H9 (cell line): ENCODE measurements at regions not wholly inside any gene's neighbourhood (a gene's known extent, or its start where the extent isn't known, plus 50 kb on each side); places are given as distances from the start of the nearest gene placed in this dataset.

Experiments used
- DNase-seq: peaks from one replicate; pipeline ENCODE4 v3.0.0-alpha.2; 2017
- H2AFZ ChIP-seq: one replicate; pipeline ENCODE4 v1.6.1; 2013; ENCODE audit warnings: mild to moderate bottlenecking, low read length, control low read depth, moderate library complexity
- H2AK5ac ChIP-seq: 2 replicates; pipeline ENCODE4 v1.6.1; 2013; ENCODE audit warnings: low read length, control low read depth, mixed read lengths; ENCODE audit not compliant: insufficient read length
- H2BK120ac ChIP-seq: one replicate; pipeline ENCODE4 v1.6.1; 2013; ENCODE audit warnings: low read depth, mild to moderate bottlenecking, low read length, control low read depth, inconsistent platforms; ENCODE audit not compliant: poor library complexity, severe bottlenecking
- H2BK12ac ChIP-seq: 2 replicates; pipeline ENCODE4 v1.6.1; 2013; ENCODE audit warnings: low read length, control low read depth, mixed read lengths, low read depth; ENCODE audit not compliant: insufficient read length
- H2BK15ac ChIP-seq: 2 replicates; pipeline ENCODE4 v1.6.1; 2013; ENCODE audit warnings: low read depth, low read length, control low read depth
- H2BK20ac ChIP-seq: one replicate; pipeline ENCODE4 v1.6.1; 2013; ENCODE audit warnings: low read depth, mild to moderate bottlenecking, low read length, control low read depth, inconsistent platforms; ENCODE audit not compliant: poor library complexity, severe bottlenecking
- H2BK5ac ChIP-seq: 2 replicates; pipeline ENCODE4 v1.6.1; 2013; ENCODE audit warnings: low read length, control low read depth, mixed read lengths; ENCODE audit not compliant: insufficient read length
- H3K14ac ChIP-seq: 2 replicates; pipeline ENCODE4 v1.6.1; 2013; ENCODE audit warnings: low read length, control low read depth; ENCODE audit not compliant: insufficient read depth
- H3K18ac ChIP-seq: 2 replicates; pipeline ENCODE4 v1.6.1; 2013; ENCODE audit warnings: low read depth, mild to moderate bottlenecking, mixed read lengths, low read length, control low read depth; ENCODE audit not compliant: insufficient read length
- H3K23ac ChIP-seq: 2 replicates; pipeline ENCODE4 v1.6.1; 2013; ENCODE audit warnings: low read length, control low read depth, mixed read lengths, low read depth; ENCODE audit not compliant: insufficient read length
- H3K23me2 ChIP-seq: 2 replicates; pipeline ENCODE4 v1.6.1; 2013; ENCODE audit warnings: low read depth, mild to moderate bottlenecking, mixed read lengths, low read length, control low read depth; ENCODE audit not compliant: insufficient read length, poor library complexity, severe bottlenecking
- H3K27ac ChIP-seq: 2 replicates; pipeline ENCODE4 v1.5.1; 2013; ENCODE audit warnings: low read length, control low read depth, mixed read lengths, low read depth; ENCODE audit not compliant: insufficient read length
- H3K27me3 ChIP-seq: 2 replicates; pipeline ENCODE4 v1.6.1; 2013; ENCODE audit warnings: low read length, control low read depth, inconsistent platforms; ENCODE audit not compliant: insufficient read depth
- H3K4ac ChIP-seq: 2 replicates; pipeline ENCODE4 v1.6.1; 2013; ENCODE audit warnings: low read depth, mild to moderate bottlenecking, control low read depth, inconsistent platforms, low read length, moderate library complexity
- H3K4me1 ChIP-seq: 2 replicates; pipeline ENCODE4 v1.6.1; 2013; ENCODE audit warnings: low read length, control low read depth, inconsistent platforms; ENCODE audit not compliant: insufficient read depth
- H3K4me2 ChIP-seq: 2 replicates; pipeline ENCODE4 v1.6.1; 2013; ENCODE audit warnings: low read length, control low read depth, mixed read lengths; ENCODE audit not compliant: insufficient read length, insufficient read depth
- H3K56ac ChIP-seq: 2 replicates; pipeline ENCODE4 v1.6.1; 2013; ENCODE audit warnings: low read depth, mild to moderate bottlenecking, mixed read lengths, low read length, control low read depth; ENCODE audit not compliant: insufficient read length
- H3K79me1 ChIP-seq: 2 replicates; pipeline ENCODE4 v1.6.1; 2013; ENCODE audit warnings: low read depth, mild to moderate bottlenecking, moderate library complexity, low read length, control low read depth, inconsistent platforms; ENCODE audit not compliant: insufficient read depth, poor library complexity, severe bottlenecking
- H3K79me2 ChIP-seq: 2 replicates; pipeline ENCODE4 v1.6.1; 2013; ENCODE audit warnings: low read length, control low read depth, inconsistent platforms; ENCODE audit not compliant: insufficient read depth
- H3K9ac ChIP-seq: 2 replicates; pipeline ENCODE4 v1.6.1; 2013; ENCODE audit warnings: low read length, control low read depth, mixed read lengths; ENCODE audit not compliant: insufficient read length; ENCODE audit errors: extremely low read depth
- H3K9me3 ChIP-seq: one replicate; pipeline ENCODE4 v1.6.1; 2013; ENCODE audit warnings: low read depth, low read length, inconsistent platforms; ENCODE audit not compliant: control insufficient read depth
- H3T11ph ChIP-seq: one replicate; pipeline ENCODE4 v1.6.1; 2013; ENCODE audit warnings: mild to moderate bottlenecking, low read length, control low read depth, inconsistent platforms
- H4K20me1 ChIP-seq: one replicate; pipeline ENCODE4 v1.6.1; 2013; ENCODE audit not compliant: control insufficient read depth, insufficient read length, insufficient read depth
- H4K5ac ChIP-seq: 2 replicates; pipeline ENCODE4 v1.6.1; 2013; ENCODE audit warnings: low read depth, mild to moderate bottlenecking, mixed read lengths, low read length, control low read depth; ENCODE audit not compliant: insufficient read length
- H4K8ac ChIP-seq: replicated peaks from 2 replicates; pipeline ENCODE4 v1.6.1; 2013; ENCODE audit warnings: low read length, control low read depth, mixed read lengths, low read depth; ENCODE audit not compliant: insufficient read length
- H4K91ac ChIP-seq: 2 replicates; pipeline ENCODE4 v1.6.1; 2013; ENCODE audit warnings: low read depth, mild to moderate bottlenecking, moderate library complexity, mixed read lengths, low read length, control low read depth; ENCODE audit not compliant: insufficient read length
- H3K27ac Mint-ChIP-seq, 3 experiments: 2 replicates in 2 of 3; 3 replicates in 1 of 3; pipeline ENCODE4 v1.8.0; 2020 to 2021; ENCODE audit warnings: mixed read lengths in 3 of 3, mild to moderate bottlenecking in 1 of 3, moderate library complexity in 1 of 3
- H3K27me3 Mint-ChIP-seq: 2 replicates; pipeline ENCODE4 v1.8.0; 2021; ENCODE audit warnings: low read depth, mild to moderate bottlenecking, moderate library complexity, mixed read lengths
- H3K36me3 Mint-ChIP-seq, 3 experiments: 2 replicates in 2 of 3; 3 replicates in 1 of 3; pipeline ENCODE4 v1.8.0; 2020 to 2021; ENCODE audit warnings: low read depth in 3 of 3, mixed read lengths in 3 of 3; ENCODE audit not compliant: insufficient read depth in 1 of 3
- H3K4me1 Mint-ChIP-seq, 2 experiments: 2 replicates each; pipeline ENCODE4 v1.8.0; 2020; ENCODE audit warnings: mixed read lengths in 2 of 2
- H3K4me3 Mint-ChIP-seq, 2 experiments: 2 replicates in 1 of 2; 3 replicates in 1 of 2; pipeline ENCODE4 v1.8.0; 2020 to 2021; ENCODE audit warnings: mild to moderate bottlenecking in 2 of 2, mixed read lengths in 2 of 2, moderate library complexity in 1 of 2
- H3K9me3 Mint-ChIP-seq, 2 experiments: 2 replicates in 1 of 2; 3 replicates in 1 of 2; pipeline ENCODE4 v1.8.0; 2020; ENCODE audit warnings: mild to moderate bottlenecking in 2 of 2, mixed read lengths in 2 of 2, moderate library complexity in 1 of 2
- CTCF ChIP-seq: fragments of 200-600 bp; sonication (generic); conservative IDR thresholded peaks from 3 replicates; pipeline ENCODE4 v1.8.0; 2021; ENCODE audit warnings: antibody characterized with exemption, mild to moderate bottlenecking
- WGBS: extraction: QIAGEN DNeasy Blood & Tissue Kit; methylation state at CpG from one replicate; pipeline ENCODE4 v1.1.7; 2013; ENCODE audit warnings: missing lambda C conversion rate, low lambda C conversion rate, mixed read lengths; ENCODE audit not compliant: insufficient read length; ENCODE audit errors: extremely low coverage; 5-methylcytosine and 5-hydroxymethylcytosine counted together

GRCh38 chr6:148144917-148145521 is 197.6 kb upstream of the SASH1 start:
- Histone ChIP-seq H3K9ac (no peak overlapping the region), H3K4me1 (no peaks in the 10 kb centered on the region), H3K14ac (no peak overlapping the region), H3K18ac (no peak overlapping the region), H4K20me1 (no peaks in the 10 kb centered on the region), H2BK20ac (no peak overlapping the region), H3K56ac (no peak overlapping the region), H2BK15ac (no peak overlapping the region), H4K8ac (no peak overlapping the region), H2BK5ac (no peak overlapping the region), H3K27ac (no peak overlapping the region), H4K91ac (no peak overlapping the region), H2AK5ac (no peak overlapping the region), H2AFZ (peak overlapping the region; percentile 68), H3K27me3 (no peaks in the 10 kb centered on the region), H3K4ac (no peak overlapping the region), H3K23ac (no peak overlapping the region), H4K5ac (no peak overlapping the region), H3K79me2 (no peaks in the 10 kb centered on the region), H3K9me3 (no peaks in the 10 kb centered on the region), H3K4me2 (no peak overlapping the region), H2BK12ac (no peak overlapping the region), H2BK120ac (no peak overlapping the region), H3T11ph (no peak overlapping the region), H3K79me1 (no peaks in the 10 kb centered on the region), H3K23me2 (no peaks in the 10 kb centered on the region)
- Mint-ChIP-seq H3K4me3 (no peak overlapping the region), H3K27me3 (no peaks in the 10 kb centered on the region), H3K9me3 (no peaks in the 10 kb centered on the region), H3K27ac (no peak overlapping the region), H3K36me3 (no peaks in the 10 kb centered on the region), H3K4me1 (peaks cover 4 to 5% of the 10 kb centered on the region in 2 experiments; a peak in 3 of 4 replicates)
- peak; percentile 66 for DNase-seq
- TF ChIP-seq CTCF, result peak; percentile 94
- no CpG with 5 or more reads among the region's 8 CpGs for WGBS
